M059J (cell line): ENCODE measurements at regions not wholly inside any gene's neighbourhood (a gene's known extent, or its start where the extent isn't known, plus 50 kb on each side); places are given as distances from the start of the nearest gene placed in this dataset.
"Not testable (repeated sequence)": the region's sequence is repeated elsewhere in the genome, so short reads cannot be mapped to it uniquely, and the experiment has no call there.

Experiments used
- DNase-seq: peaks from one replicate; pipeline ENCODE4 v3.0.0-alpha.2; 2012; ENCODE audit warnings: low read depth

- no peak for DNase-seq
These were observed 559.1 kb downstream of the CETN3 start for GRCh38 chr5:89850513-89850865.

- no peak for DNase-seq
These were observed 559.6 kb downstream of the CETN3 start for GRCh38 chr5:89849830-89850512.

DNA sequence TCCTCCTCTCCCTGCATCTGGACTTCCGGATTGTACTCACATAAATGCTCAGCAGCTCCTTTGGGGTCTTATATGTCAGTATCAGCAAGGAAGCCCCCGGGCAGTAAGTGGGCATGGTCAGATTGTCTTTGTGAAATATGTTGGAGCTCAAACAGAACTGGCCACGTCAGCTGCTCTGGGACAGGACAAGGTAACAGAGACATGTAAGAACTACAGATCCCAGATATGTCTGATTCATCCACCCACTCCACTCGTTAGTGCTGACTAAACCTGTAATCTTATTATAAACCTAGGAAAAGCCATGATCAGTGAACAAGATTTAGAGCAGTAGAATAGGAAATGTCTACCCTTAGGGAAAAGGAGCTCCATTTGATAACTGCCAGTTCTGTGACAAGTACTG, 561.8 kb downstream of the CETN3 start:
- peak; percentile 2 for DNase-seq

GRCh38 chr5:89844548-89844947, 565.0 kb downstream of the CETN3 start:
- DNase-seq, result no peak

DNA sequence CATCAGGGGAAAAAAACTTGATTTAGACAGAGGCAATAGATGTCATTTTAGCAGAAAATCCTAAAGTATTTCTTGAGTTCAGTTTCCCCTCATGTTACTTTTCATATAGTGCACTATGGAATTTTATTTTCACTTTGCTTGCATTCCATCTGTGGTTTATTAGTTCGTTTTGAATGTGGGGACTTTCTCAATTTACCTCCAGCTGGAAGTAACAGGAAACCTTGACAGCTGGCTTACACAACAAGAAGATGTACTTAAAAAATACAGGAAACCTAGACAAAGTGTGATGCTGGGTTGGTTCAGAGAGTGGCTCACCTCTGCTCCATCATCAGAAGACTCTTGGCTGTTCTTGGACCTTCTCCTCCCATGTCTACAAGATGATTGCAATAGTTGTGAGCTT, 567.0 kb downstream of the CETN3 start:
- DNase-seq, result no peak

DNA sequence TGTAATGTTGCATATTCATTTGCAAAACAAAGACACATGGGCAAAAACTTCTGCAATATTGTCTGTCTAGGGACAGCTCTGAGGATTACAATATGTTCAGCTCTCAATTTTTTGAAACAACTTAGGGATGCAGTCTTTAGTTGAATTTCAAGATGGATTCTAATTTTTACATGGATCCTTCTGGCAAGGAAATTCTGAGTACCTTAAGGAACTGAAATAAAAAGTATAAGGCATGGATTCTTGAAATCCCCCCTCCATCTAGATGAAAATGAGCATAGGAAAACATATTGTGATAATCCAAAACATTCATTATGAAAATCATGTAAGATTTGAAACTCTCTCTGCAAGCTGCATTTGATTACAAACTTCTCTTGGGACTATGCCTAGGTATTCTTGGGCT, 568.6 kb downstream of the CETN3 start:
- DNase-seq, result no peak

DNA sequence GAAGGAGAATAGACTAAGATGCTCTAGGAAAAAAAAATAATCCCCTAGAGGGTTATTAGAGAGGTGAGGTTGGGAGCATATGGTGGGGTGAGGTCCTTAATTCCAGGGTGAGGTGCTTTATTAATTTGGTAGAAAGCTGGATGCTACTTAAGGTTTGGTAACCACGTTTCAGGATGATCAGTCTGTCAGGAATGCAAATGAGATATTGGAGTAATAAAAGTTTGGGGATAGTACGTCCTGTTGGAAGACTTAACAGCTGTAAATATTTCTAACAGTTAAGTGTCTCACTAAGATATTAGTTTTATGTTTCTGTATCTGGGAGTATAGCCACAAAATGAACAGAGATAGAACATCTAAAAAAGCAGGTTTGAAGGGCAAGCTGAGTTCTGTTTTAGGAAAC, 578.9 kb downstream of the CETN3 start:
- no peak for DNase-seq

GRCh38 chr5:89827960-89828359, 581.6 kb downstream of the CETN3 start:
- no peak for DNase-seq

DNA sequence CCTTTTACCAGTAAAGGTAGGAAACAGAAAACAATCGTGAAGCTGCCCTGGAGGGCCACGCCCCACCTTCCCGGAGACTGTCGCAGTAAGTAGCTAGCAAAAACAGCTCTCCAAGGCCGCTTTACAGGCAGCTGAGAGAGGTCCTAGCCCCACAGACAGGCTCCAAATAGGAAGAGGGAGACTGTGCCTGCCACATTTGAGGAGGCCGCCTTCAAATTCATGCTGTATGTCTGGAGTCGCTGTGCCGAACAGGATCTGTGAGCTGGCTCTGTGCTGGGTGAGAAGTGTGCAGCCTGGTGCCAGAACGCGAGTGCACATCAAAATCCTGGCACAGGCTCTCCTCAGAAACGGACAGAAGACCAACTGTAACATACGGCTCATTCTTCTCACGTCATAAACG, 582.2 kb downstream of the CETN3 start:
- no peak for DNase-seq

DNA sequence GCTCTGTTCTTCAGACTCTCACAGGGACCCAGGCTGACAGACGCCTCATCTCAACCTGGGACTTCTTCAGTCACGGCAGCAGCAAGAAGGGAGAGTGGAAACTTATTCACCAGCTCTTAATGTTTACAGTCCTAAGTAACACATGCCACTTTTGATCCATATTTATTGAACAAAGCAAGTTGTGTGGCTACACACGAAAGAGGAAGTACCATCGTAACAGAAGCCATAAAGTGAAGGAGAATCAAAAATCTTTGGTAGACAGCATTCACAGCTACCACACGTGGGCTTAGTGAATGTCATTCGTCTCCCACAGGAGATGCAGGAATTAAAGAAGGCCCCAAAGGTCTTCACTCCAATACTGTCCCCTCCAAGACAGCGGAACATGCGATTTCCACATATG, 582.6 kb downstream of the CETN3 start:
- DNase-seq, result no peak

DNA sequence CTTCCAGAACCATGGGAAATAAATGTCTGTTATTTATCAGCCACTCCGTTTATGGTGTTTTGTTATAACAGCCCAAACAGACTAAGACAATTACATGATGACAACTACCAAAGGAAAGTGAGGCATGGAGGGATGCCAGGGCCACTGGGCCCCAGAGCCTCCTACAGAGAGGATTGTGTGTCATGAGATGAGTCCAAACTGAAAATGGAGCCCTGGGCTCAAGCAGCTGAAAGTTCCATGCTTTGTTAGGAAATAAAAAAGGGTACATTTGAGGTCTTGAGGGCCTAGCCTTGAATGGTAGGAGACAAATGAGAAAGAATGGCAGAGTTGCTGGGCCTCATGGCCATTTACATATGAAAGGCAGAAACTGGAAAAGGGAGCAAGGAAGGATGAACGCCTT, 586.5 kb downstream of the CETN3 start:
- DNase-seq, result no peak

DNA sequence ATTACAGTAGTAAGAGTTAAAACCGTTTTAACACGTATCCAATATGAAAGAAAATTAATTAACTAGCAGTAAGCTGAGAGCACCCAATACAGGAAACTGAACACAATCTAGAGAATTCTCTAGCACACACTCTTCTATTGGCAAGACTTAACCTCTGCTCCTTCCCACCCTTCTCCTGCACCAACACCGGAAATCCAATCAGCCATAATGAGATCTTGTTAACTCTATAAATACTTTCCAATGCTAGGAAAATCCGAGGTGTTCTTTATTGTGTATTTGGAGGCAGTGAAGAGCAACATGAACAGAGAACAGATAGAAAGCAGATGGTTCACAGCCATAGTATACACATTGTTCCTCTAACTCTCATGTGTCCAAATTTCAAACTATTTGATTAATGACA, 591.7 kb downstream of the CETN3 start:
- no peak for DNase-seq

DNA sequence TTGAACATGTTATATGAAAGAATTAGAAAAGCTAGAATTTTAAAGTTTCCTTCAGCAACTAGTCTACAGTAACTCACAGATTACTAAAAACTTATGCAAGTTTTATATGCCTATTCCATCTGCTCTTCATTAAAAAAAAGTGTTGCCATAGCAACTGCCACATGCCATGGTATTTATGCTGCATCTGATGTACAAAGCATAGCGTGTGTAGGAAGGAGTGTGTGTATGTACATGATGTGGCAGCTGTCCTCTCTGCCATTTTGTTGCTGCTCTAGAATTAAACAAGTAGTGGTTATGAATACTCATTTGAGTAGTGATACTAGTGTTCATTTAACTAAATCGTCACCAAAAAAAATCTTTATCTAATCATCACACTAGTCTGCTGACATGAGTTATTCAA, 593.5 kb downstream of the CETN3 start:
- DNase-seq, result no peak

DNA sequence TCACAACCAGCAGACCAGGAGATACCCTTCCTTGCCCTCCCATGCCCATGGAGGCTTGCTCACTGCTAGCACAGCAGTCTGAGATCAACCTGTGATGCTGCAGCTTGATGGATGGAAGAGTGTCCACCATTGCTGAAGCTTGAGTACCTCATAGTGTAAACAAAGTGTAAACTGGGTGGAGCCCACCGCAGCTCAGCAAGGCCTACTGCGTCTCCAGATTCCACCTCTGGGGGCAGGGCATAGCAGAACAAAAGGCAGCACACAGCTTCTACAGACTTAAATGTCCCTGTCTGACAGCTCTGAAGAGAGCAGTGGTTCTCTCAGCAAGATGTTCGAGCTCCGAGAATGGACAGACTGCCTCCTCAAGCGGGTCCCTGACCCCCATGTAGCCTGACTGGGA, 608.8 kb downstream of the CETN3 start:
- not testable (repeated sequence) for DNase-seq

GRCh38 chr5:89794504-89794903, 615.1 kb downstream of the CETN3 start:
- not testable (repeated sequence) for DNase-seq

- not testable (repeated sequence) for DNase-seq
These were observed 629.8 kb downstream of the CETN3 start for GRCh38 chr5:89779734-89780133.

- no peak for DNase-seq
These were observed 631.8 kb downstream of the CETN3 start for GRCh38 chr5:89777758-89778157.

- DNase-seq, result peak; percentile 32
These were observed 639.6 kb downstream of the CETN3 start for GRCh38 chr5:89769975-89770374.

DNA sequence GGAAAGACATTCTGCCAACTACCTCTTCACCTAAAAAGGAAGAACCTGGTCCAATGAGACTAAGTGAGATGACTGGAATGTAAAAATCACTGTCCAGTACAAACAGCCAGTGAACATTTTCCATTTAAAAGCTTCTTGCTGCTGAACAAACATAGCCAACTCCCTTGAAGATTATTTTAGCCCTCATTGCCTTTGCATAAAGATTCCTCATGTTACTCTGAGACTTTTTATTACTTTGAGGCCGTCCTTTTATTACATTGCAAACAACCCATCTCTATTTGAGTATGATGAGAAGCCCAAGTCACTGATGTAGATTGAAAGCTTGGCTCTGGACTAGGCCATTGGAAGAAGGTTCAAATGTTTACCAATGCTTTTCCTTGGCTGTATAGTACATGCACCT, 649.8 kb downstream of the CETN3 start:
- no peak for DNase-seq

DNA sequence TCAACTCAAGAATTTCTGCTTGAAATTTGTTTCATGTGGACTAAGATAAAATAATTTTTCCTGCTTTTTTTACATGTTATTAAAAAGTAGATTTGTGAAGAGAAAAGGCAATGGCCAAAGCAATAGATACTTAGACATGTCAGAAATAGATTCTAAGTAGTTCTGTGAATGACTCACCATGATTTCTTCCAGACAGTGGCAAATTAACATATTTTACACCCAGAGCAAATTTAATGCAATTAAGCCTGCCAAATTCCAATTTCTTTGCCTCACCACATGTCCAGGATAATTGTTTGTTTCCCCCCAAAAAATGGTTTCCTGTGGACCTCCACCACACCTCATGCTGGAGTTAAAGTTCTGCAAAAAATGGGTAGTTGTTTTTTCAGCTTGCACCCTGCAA, 651.4 kb downstream of the CETN3 start:
- no peak for DNase-seq

DNA sequence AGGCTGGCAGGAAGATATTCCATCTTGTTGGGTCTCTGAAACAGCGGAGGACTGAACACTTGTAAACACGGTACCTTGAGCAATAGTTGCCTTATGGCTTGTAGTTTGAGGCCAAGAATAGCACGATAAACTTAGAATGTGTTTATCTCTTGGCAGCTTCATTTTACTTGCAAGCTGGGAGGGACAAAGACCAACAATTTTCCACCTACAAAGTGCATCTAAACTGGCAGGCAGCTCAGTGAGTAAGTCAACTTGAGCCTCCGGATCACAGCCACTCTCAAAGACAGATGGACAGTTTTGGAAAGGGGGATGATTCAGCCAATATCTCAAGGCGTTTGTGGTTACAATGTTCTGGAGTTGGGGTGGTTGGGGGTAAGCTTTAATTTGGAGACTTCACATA, 652.6 kb downstream of the CETN3 start:
- peak; percentile 20 for DNase-seq

GRCh38 chr5:89755024-89755423, 654.5 kb downstream of the CETN3 start:
- DNase-seq, result no peak

GRCh38 chr5:89735082-89735481, 674.5 kb downstream of the CETN3 start:
- DNase-seq, result no peak

- no peak for DNase-seq
These were observed 675.8 kb downstream of the CETN3 start for GRCh38 chr5:89733772-89734171.
